ENCODE measurements at regions not wholly inside any gene's neighbourhood (a gene's known extent, or its start where the extent isn't known, plus 50 kb on each side); places are given as distances from the start of the nearest gene placed in this dataset.

DNA sequence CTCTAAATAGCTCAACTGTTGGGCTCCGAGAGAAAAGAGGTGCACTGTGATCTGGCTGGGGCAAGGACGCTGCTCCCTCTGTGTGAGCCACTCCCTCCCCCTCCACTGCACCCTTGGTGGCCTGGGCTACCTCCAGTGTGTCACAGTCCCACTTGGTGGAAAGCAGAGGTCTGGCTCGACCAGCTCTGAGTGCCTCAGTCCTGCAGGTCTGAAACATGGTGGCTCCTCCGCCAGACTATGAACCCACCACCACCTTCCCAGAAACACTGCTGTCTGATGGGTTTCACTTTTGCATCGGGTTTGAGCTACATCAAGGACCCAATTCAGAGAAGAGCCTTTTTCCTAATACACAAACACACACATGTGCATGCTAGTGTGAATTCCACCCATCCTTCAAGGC lies 500.1 kb downstream of the RPS24 start:
- TF ChIP-seq, protein P1, sequence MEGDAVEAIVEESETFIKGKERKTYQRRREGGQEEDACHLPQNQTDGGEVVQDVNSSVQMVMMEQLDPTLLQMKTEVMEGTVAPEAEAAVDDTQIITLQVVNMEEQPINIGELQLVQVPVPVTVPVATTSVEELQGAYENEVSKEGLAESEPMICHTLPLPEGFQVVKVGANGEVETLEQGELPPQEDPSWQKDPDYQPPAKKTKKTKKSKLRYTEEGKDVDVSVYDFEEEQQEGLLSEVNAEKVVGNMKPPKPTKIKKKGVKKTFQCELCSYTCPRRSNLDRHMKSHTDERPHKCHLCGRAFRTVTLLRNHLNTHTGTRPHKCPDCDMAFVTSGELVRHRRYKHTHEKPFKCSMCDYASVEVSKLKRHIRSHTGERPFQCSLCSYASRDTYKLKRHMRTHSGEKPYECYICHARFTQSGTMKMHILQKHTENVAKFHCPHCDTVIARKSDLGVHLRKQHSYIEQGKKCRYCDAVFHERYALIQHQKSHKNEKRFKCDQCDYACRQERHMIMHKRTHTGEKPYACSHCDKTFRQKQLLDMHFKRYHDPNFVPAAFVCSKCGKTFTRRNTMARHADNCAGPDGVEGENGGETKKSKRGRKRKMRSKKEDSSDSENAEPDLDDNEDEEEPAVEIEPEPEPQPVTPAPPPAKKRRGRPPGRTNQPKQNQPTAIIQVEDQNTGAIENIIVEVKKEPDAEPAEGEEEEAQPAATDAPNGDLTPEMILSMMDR (conservative IDR thresholded peaks at IDR 0.05; ENCODE audit: low read length) = no peak
- TF ChIP-seq EZH2phosphoT487 (IDR thresholded peaks at IDR 0.05; ENCODE audit: borderline replicate concordance, low read depth, low read length) = no peak

Data from OCI-LY7 (cell line).